Transverse colon (tissue), 4 donors: ENCODE measurements at regions not wholly inside any gene's neighbourhood (a gene's known extent, or its start where the extent isn't known, plus 50 kb on each side); places are given as distances from the start of the nearest gene placed in this dataset.
A peak's percentile ranks its signal among the peaks of the same experiment; 100 is the strongest.

Experiments
- DNase-seq: peaks from one replicate; pipeline ENCODE4 v3.0.0-alpha.2; 2019
- H3K27ac ChIP-seq, 4 donors: fragments of 200-600 bp; sonication (generic); 2 replicates each; pipeline ENCODE4 v1.5.1; 2016 to 2018; ENCODE audit warnings: inconsistent platforms in 4 of 4
- H3K27me3 ChIP-seq: fragments of 200-600 bp; sonication (generic); 2 replicates; pipeline ENCODE4 v1.5.1; 2017; ENCODE audit warnings: inconsistent platforms
- H3K36me3 ChIP-seq, 4 donors: fragments of 200-600 bp; sonication (generic); 2 replicates each; pipeline ENCODE4 v1.5.1; 2017 to 2019; ENCODE audit warnings: inconsistent platforms in 4 of 4
- H3K4me1 ChIP-seq, 4 donors: fragments of 200-600 bp; sonication (generic); 2 replicates each; pipeline ENCODE4 v1.5.1; 2017 to 2020; ENCODE audit warnings: inconsistent platforms in 4 of 4
- H3K4me3 ChIP-seq, 4 donors: fragments of 200-600 bp; sonication (generic); 1 replicate in 1 of 4; 2 replicates in 3 of 4; pipeline versions ENCODE4 v1.5.1 to v1.6.1; 2017 to 2019; ENCODE audit warnings: inconsistent platforms in 4 of 4
- H3K9me3 ChIP-seq, 2 donors: fragments of 200-600 bp; sonication (generic); 2 replicates each; pipeline ENCODE4 v1.5.1; 2017 to 2019; ENCODE audit warnings: inconsistent platforms in 2 of 2
- EP300 ChIP-seq: sonication (generic); formaldehyde crosslinking; IDR thresholded peaks from one replicate; pipeline ENCODE4 v1.6.1; 2017; ENCODE audit warnings: antibody characterized with exemption, low read depth
- POLR2A ChIP-seq: fragments of 450-650 bp; IDR thresholded peaks from one replicate; pipeline ENCODE4 v1.6.1; 2016; ENCODE audit warnings: antibody characterized with exemption, mild to moderate bottlenecking, moderate library complexity
- POLR2AphosphoS5 ChIP-seq, 3 donors: sonication (generic); formaldehyde crosslinking; IDR thresholded peaks; one replicate each; pipeline ENCODE4 v1.6.1; 2016; ENCODE audit warnings: antibody characterized with exemption in 3 of 3
- WGBS, 2 donors: methylation state at CpG; one replicate each; pipeline ENCODE4 v1.1.5; 2018; ENCODE audit warnings: low coverage in 1 of 2; 5-methylcytosine and 5-hydroxymethylcytosine counted together
- in situ Hi-C, 4 donors: fragments of 200-750 bp; cut with MboI; loops; one replicate each; pipeline versions ENCODE4 v1.15.0 to v1.15.1; 2017; ENCODE audit warnings: low sequenced_read_pairs in 3 of 4, low pct_ligation_motif_present in 1 of 4, low pct_unique_long_range_greater_than_20kb in 1 of 4
- intact Hi-C: fragments of 100-400 bp; cut with DNase I; formaldehyde crosslinking; loops from one replicate; pipeline ENCODE4 v1.15.1; 2023; ENCODE audit warnings: low total_unique reads
- TF ChIP-seq, protein P1 (sequence below), 5 experiments: fragments of 200-600 bp in 3 of 5; fragments of 450-650 bp in 2 of 5; sonication (generic) in 3 of 5; IDR thresholded peaks; 1 replicate in 2 of 5; 2 replicates in 3 of 5; pipeline ENCODE4 v1.5.1; 2016 to 2017; ENCODE audit warnings: antibody characterized with exemption in 5 of 5, inconsistent platforms in 3 of 5, mild to moderate bottlenecking in 2 of 5, moderate library complexity in 1 of 5

GRCh38 chr6:85394199-85394598 is 55.7 kb upstream of the NT5E start:
- 96% methylated on average over 1 of the region's 1 CpG; no CpG with 5 or more reads in 1 of the 2 donors for WGBS, 2 donors
- Histone ChIP-seq H3K36me3 (no peaks in the 10 kb centered on the region), H3K27me3 (no peaks in the 10 kb centered on the region), H3K4me3 (no peak overlapping the region), H3K4me1 (peaks cover 0 to 32% (median 14%) of the 10 kb centered on the region in 4 donors), H3K27ac (no peak overlapping the region), H3K9me3 (peaks cover 0 to 6% of the 10 kb centered on the region in 2 donors)
- intact Hi-C loops (no loop called here), in situ Hi-C loops (no loop called here)
- TF ChIP-seq EP300 (no peak), POLR2AphosphoS5 (IDR thresholded peaks at IDR 0.05) (no peak), POLR2A (no peak)
- TF ChIP-seq, protein P1, sequence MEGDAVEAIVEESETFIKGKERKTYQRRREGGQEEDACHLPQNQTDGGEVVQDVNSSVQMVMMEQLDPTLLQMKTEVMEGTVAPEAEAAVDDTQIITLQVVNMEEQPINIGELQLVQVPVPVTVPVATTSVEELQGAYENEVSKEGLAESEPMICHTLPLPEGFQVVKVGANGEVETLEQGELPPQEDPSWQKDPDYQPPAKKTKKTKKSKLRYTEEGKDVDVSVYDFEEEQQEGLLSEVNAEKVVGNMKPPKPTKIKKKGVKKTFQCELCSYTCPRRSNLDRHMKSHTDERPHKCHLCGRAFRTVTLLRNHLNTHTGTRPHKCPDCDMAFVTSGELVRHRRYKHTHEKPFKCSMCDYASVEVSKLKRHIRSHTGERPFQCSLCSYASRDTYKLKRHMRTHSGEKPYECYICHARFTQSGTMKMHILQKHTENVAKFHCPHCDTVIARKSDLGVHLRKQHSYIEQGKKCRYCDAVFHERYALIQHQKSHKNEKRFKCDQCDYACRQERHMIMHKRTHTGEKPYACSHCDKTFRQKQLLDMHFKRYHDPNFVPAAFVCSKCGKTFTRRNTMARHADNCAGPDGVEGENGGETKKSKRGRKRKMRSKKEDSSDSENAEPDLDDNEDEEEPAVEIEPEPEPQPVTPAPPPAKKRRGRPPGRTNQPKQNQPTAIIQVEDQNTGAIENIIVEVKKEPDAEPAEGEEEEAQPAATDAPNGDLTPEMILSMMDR (IDR thresholded peaks at IDR 0.05) = no peak
- no peak for DNase-seq

DNA sequence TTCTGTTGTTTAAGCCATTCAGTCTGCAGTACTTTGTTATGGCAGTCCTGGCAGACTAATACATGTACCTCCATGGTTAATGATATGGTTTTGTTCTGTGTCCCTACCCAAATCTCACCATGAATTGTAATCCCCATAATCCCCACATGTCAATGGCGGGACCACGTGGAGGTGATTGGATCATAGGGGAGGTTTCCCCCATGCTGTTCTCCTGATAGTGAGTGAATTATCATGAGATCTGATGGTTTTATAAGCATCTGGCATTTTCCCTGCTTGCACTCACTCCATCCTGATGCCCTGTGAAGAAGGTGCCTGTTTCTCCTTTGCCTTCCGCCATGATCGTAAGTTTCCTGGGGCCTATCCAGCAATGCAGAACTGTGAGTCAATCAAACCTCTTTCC is 57.5 kb upstream of the NT5E start:
- no peak overlapping the region for H3K4me3 ChIP-seq
- 86% methylated on average over 4 of the region's 4 CpGs; no CpG with 5 or more reads in 1 of the 2 donors for WGBS, 2 donors
- H3K36me3 ChIP-seq = no peaks in the 10 kb centered on the region
- peaks cover 0 to 5% of the 10 kb centered on the region in 2 donors for H3K9me3 ChIP-seq
- no peaks in the 10 kb centered on the region for H3K27me3 ChIP-seq
- TF ChIP-seq, protein P1 (IDR thresholded peaks at IDR 0.05) = no peak
- TF ChIP-seq EP300 (no peak), POLR2A (no peak), POLR2AphosphoS5 (IDR thresholded peaks at IDR 0.05) (no peak)
- intact Hi-C loops (no loop called here), in situ Hi-C loops (no loop called here)
- H3K27ac ChIP-seq = no peak overlapping the region
- peaks cover 0 to 32% (median 14%) of the 10 kb centered on the region in 4 donors for H3K4me1 ChIP-seq
- no peak for DNase-seq

GRCh38 chr6:85390775-85391174 is 59.1 kb upstream of the NT5E start:
- no peak overlapping the region for H3K4me3 ChIP-seq
- intact Hi-C loops = no loop called here
- WGBS, 2 donors = 76 to 90% methylated on average over 1 of the region's 1 CpG
- TF ChIP-seq POLR2AphosphoS5 (IDR thresholded peaks at IDR 0.05) (no peak), EP300 (no peak), POLR2A (no peak)
- TF ChIP-seq, protein P1 (IDR thresholded peaks at IDR 0.05) = no peak
- in situ Hi-C loops = no loop called here
- H3K9me3 ChIP-seq = no peaks in the 10 kb centered on the region
- H3K4me1 ChIP-seq = peaks cover 0 to 24% (median 9%) of the 10 kb centered on the region in 4 donors
- H3K27me3 ChIP-seq = no peaks in the 10 kb centered on the region
- H3K27ac ChIP-seq = peak overlapping the region; percentile 42 to 73 (median 64)
- H3K36me3 ChIP-seq = no peaks in the 10 kb centered on the region
- no peak for DNase-seq

DNA sequence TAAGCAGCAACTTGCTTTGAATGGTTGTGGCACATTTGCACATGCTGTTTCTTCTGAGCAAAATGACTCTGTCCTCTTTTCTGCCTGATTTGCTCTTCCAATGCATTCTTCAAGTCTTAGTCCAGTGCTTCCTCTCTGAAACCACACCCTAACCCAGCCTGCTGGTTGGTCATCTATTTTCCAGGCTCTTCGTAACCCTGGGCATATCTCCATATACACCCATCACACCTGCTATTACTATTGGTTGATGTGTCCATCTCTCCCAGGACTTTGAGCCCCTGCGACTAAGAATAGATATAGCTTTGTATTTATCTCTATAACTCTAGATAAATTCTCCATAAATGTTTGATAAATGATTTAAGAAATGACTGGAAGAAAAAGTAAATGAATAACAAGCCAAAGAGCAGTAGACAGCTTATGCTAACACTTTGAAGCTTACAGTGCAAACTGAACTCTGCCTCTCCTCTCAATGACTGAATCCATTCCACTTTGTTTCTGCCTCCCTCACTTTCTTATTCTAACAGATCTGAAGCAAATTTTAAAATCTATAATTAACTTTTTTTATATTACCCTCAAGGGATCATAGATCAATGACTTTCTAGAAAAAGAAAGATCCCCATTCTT is 59.7 kb upstream of the NT5E start:
- in situ Hi-C loops = no loop called here
- peak overlapping the region; percentile 50 to 73 (median 64) for H3K27ac ChIP-seq
- peak; percentile 30 for TF ChIP-seq POLR2A
- TF ChIP-seq, protein P1 (IDR thresholded peaks at IDR 0.05) = no peak
- peak in 2 of 3 donors; percentile 5 to 22 for TF ChIP-seq POLR2AphosphoS5 (IDR thresholded peaks at IDR 0.05)
- H3K4me1 ChIP-seq = peaks cover 0 to 18% (median 7%) of the 10 kb centered on the region in 4 donors
- 62 to 88% methylated on average over 2 of the region's 2 CpGs for WGBS, 2 donors
- H3K27me3 ChIP-seq = no peaks in the 10 kb centered on the region
- no peaks in the 10 kb centered on the region for H3K36me3 ChIP-seq
- H3K9me3 ChIP-seq = no peaks in the 10 kb centered on the region
- intact Hi-C loops = no loop called here
- H3K4me3 ChIP-seq = peak overlapping the region in 1 of 4 donors; percentile 14
- DNase-seq = peak; percentile 52
